HG03066 (cell line): ENCODE measurements at regions not wholly inside any gene's neighbourhood (a gene's known extent, or its start where the extent isn't known, plus 50 kb on each side); places are given as distances from the start of the nearest gene placed in this dataset.

Experiments
- ATAC-seq: cut with Tn5 transposase; IDR thresholded peaks from one replicate; pipeline ENCODE4 v1.9.1; 2021; ENCODE audit warnings: low read depth; ENCODE audit not compliant: unreplicated experiment

DNA sequence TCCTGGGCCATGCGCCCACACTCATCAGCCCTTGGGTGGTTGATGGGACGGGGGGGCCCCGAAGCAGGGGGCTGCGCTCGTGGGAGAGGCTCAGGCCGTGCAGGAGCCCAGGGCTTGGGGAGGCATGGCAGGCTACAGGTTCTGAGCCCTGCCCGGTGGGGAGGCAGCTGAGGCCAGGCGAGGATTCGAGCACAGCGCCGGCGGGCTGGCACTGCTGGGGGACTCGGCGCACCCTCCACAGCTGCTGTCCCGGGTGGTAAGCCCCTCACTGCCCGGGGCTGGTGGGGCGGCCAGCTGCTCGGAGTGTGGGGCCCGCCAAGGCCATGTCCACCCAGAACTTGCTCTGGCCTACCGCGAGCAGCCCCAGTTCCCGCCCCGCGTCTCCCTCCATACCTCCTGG, 295.8 kb upstream of the SEL1L start:
- ATAC-seq = no peak

DNA sequence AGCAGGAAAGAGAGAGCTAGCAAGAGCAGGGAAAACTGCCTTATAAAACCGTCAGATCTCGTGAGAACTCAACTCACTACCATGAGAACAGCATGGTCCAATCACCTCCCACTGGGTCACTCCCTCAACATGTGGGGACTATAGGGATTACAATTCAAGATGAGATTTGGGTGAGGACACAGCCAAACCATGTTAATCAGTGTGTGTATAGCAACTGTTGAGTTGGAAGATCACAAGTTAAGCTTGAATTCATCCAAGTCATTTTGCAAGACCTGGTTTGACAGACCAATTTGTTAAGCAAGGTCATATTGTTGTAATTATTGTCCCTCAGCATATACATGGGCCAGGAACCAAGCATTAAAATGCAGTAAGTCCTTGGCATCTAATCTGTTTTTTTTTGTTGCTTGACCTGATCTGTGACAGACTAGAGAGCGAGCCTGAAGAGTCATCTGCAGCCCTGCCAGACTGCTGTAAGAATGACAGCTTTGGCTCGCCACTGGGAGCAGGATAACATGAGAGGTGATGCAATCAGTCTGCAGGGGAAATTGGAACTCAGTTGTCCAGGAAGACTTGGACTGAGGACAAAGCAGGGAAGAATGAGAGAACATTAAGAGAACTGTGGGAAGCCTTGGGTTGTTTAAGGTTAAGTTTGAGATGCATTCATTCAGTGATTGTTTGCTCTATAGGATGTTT, 297.6 kb upstream of the SEL1L start:
- no peak for ATAC-seq

DNA sequence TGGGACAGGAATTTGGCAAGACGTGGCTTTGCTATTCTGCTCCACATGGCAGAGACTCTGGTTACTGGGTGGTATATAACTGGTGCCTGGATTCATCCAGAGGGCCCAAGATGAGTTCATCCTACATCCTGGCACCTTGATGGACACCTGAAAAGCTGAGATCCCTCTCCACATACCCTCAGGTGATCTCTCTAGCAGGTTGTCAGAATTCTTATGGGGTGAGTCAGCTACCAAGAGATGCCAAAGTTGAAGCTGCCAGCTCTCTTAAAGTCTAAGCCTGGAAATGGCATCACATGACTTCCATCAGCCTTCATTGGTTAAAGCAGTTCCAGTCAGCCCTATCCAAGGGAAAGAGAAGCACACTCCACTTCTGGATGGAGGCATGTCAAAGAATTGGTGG, 300.7 kb upstream of the SEL1L start:
- ATAC-seq = no peak

DNA sequence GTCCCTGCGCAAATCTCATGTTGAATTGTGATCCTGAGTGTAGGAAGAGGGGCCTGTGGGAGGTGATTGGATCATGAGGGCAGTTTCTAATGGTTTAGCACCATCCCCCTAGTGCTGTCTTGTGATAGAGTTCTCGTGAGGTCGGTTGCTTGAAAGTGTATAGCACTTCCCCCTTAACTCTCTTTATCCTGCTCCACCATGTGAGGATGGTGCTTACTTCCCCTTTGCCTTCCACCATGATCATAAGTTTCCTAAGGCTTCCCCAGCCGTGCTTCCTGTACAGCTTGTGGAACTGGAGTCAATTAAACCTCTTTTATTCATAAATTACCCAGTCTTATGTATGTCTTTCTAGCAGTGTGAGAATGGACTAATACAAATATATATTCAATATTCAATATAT, 303.7 kb upstream of the SEL1L start:
- no peak for ATAC-seq

DNA sequence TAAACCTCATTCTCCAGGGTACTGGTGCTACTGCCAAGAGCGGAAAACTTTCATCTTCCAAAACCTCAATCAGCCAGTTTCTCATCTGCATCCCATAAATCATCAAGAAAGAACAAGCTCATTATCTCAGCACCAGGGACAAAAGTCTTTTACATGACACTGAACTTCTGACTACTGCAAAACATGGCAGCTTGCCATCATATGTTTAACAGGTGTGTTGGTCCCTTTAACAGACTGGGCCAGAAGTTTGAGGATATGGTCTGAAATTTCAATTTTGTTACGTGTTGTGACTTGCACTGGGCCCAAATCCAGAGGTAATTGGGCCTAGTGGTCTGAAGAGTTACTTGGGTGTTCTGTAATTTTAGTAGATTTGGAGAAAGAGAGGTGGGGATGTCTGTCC, 305.4 kb upstream of the SEL1L start:
- no peak for ATAC-seq

DNA sequence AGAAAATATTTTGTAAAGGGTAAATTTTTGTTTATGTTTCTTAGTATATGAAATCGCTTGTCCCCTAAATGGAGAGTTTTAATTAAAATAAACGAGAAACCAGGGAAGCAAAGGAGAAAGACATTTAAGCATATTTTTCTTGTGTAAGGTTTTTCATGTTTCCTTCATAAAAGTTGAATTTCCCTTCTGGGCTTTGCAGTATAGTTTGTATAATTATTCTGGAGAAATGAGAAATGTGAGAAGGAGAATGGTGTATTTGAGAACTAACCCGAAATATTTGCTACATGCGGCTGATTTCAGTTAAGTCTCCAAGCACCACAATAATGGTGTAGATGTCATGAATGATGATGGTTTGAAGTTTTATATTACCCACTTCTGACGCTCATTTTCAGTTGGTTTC, 307.7 kb upstream of the SEL1L start:
- ATAC-seq = no peak

DNA sequence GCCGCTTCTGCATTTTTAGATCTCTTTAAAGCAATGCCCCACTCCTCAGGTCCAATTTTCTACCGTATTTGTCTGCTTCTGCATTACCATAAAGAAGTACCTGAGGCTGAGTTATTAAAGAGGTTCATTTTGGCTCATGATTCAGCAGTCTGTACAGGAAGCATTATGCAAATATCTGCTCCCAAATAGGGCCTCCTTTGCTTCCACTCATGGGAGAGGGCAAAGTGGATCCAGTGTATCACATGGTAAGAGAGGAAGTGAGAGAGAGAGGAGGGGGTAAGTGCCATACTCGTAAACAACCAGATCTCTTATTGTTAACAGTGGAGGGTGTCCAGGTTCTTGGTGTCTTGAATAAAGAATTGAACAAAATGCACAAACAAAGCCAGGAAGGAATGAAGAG, 316.1 kb upstream of the SEL1L start:
- no peak for ATAC-seq

DNA sequence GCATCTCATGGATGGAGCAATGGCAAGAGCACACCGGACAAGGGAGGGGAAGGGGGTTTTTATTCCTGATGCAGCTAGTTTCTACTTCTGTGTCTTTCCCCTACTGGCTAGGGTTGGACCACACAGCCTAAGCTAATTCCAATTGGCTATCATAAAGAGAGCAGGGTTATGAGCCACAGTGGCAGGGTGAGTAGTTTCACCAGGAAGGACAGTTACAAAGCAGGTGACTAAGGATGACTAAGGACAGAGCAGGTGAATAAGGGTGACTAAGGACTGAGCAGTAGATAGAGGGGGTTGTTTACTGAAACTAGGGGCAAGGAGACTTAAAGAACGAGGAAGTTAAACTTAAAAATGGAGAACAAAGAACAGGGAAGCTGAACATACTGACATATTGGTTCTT, 321.4 kb upstream of the SEL1L start:
- ATAC-seq = no peak

DNA sequence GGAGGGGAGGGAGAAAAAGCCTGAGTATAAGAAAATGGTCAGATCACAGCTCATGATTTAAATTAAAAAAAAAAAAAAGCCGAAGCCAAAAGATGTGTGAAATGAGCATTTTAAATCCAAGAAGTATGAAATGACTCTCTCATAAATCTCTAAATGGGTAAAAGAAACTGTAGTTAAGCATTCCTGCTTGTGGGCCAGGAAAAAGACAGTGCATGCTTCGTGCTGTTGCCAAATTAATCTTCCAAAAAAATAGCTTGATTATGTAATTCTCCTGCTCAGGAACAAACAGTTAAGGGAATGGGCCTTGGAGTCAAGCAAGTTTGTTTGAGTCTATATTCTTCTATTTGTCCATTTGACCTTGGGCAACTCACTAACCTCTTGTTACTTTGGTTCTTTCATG, 325.4 kb upstream of the SEL1L start:
- ATAC-seq = no peak

DNA sequence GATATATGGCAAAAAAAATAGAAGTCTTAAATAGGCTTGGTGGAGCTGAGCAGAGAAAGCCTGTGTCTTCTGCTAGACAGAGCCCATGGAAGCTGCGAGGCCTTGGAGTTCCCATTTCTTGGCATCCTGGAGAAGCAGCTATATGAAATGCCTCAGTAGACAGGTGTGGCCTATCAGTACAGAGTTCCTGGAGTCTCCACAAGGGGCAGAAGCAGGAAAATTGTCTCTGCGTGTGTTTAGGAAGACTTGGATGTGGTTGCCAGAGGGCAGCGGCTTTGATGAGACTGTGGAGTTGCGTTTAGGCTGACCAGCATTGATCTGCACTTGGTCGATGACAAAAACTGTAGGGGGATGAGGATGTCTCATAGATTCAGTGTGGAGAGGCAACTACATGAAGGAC, 334.5 kb upstream of the SEL1L start:
- ATAC-seq = no peak

DNA sequence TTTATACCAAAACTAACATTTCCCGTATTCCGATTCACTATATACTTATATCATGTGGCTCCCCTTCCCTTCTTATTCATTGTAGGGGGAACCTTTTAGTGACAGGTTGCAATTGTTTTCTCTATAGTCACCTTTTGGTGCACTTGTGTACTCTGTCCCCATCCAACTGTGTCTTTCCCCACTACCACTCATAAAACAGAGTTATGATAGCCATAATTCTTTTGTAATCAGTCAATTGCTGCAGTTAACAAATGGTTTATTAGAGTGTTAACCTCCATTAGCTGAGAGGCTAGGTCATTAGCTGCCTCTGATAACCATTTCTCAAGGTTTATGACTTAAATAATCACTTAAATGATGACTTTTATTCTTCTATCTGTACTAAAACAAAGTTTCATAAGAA, 338.1 kb upstream of the SEL1L start:
- ATAC-seq = no peak

DNA sequence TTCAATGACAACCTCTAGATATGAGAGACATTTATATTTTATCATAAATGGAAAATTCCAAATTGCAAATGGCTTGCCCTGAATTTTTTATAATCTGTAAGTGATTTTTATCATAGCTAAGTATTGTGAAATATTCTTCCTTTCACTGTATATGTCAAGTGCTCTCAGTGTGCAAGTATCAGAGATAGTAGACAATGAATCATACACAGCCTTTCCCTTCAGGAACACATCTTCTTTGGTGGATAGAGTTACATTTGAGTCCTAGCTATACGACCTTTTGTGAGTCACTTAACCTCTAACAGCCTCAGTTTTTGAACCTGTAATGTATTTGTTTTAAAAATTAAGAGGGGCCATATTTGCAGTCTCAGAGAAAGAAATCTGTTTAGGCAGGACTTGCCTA, 350.7 kb upstream of the SEL1L start:
- no peak for ATAC-seq

DNA sequence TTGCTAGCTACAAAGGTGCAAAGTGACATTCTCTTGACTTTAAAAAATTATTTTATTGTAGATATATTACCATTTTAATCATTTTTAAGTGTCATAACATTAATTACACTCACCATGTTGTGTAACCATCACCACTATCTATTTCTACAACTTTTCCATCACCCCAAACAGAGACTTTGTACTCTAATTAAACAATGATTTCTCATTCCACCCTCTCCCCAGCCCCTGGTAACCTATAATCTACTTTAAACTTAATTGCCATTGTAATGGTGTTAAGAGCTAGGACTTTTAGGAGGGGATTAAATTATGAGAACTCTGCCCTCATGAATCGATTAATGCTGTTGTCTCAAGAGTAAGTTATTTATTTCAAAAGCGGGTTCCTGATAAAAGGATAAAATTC, 352.9 kb upstream of the SEL1L start:
- no peak for ATAC-seq

DNA sequence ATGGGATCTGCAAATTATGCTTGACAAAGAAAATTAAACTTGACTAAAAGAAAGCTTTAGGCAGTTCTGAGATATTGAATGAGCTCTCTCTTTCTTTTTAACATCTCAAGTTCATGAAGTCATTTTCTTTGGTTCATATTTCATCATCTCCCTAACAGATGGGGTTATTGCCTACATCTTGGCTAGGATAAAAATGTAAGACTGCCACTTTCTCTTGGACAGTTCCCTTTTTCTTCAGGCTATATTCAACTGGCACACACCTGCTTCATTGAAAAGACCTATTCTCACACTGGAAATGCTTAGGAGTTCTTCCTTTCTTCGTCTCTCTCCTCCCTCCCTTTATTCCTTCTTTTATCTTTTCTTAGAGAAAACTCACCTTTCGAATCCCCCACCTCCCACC, 355.9 kb upstream of the SEL1L start:
- no peak for ATAC-seq

DNA sequence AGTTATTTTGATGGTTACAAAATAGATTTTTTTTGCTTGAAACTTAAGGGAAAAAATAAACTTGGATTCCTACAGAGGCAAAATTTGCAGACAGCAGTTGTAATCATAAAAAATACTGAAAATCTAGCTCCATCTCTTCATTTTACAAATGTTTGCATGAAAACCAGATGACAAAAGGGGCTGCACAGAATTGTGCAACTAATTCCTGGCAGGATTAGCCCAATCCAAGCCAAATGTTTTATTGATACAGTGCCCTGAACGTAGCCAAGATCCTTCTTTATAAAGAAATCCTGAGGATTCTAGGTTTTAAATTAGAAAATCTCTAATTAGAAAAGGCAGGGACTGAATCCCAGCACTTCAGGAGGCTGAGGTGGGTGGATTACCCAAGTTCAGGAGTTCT, 356.4 kb upstream of the SEL1L start:
- ATAC-seq = no peak

DNA sequence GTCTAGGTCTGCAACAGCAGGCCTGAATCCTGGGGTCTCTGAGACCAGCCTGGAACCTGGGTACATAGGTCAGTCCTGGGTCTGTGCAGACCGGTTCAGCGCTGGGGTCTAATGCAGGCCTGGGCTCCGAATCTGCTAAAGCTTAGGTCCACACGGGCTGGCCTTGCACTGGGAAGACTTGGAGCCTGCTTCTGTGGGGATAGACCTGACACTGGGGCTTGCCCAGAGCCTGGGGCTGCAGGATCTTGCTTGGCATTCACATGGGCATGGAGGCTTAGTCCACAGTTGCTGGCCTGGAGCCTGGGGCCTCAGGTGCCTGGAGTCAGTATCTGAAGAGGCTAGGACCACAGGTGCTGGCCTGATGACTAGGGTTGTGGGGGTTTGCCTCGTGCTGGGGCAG, 369.8 kb upstream of the SEL1L start:
- ATAC-seq = no peak

DNA sequence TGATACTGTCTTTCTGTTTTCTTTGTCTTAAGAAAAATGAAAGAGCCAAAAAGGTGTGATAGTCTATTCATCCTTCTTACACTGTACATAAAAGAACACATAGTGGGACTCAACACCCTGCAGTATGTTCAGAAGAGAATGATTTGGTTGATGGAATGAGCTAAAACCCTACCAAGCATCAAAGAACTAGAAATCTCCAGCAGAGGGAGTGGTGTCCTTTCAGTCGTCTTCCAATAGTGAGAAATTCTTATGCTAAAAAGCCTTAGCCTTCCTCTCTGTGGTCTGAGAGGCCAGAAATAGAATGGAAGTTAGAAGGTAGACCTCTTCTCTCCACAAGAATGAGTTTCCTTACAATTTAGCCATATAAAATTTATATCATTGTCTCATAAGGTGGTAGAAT, 393.4 kb upstream of the SEL1L start:
- ATAC-seq = no peak

DNA sequence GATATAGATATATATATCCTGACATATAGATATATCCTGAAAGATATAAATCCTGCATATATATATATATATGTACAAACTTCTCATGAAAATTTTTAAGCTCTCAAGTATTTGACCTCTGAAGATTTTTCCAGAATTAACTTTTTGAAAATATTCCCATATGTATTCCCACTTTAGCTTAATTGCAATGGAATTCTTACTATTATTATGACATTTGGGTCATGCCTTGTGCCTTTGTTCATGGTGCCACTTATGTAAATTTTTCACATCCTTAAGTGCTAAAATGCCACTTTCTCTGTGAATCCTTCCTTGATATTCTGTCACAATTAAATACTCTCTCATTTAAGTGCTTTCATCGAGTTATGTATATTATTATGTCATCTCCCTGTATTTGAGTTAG, 398.2 kb upstream of the SEL1L start:
- ATAC-seq = no peak

DNA sequence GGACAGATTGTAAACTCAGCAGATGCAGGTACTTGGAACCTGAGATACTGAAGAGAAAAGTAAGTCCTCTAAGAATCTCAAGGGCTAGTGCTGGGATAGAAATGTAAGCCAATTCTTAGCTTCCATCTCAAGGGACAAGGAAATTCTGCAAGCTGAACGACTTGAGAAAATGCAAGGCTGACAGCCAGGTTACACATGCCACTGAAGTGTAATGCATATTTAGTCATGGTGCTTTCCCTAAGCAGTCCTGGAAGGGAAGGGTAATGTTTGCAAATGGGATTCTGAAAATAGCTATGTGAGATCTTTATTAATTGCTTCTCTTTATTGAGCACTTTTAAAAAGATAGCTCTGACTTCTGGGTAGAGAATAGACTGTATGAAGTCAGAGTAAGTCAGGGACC, 402.7 kb upstream of the SEL1L start:
- no peak for ATAC-seq

DNA sequence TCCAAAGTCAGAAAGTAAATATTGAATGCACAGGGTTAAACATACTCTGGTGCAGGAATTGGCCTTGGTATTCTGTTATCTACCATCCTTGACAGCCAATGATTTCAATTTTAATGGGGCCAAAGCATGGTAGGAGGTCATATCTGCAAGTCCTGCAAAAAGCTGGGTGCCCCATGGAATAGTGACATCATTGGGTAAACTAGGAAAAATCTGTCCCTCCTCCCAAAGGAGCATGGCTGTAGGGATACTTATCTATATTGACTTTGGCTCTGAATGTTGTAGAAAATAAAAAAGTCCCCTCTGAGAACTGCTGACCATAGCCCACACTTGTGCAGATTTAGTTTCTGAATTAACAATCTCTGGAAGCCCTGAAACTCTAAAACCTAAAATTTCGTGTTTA, 403.2 kb upstream of the SEL1L start:
- no peak for ATAC-seq

DNA sequence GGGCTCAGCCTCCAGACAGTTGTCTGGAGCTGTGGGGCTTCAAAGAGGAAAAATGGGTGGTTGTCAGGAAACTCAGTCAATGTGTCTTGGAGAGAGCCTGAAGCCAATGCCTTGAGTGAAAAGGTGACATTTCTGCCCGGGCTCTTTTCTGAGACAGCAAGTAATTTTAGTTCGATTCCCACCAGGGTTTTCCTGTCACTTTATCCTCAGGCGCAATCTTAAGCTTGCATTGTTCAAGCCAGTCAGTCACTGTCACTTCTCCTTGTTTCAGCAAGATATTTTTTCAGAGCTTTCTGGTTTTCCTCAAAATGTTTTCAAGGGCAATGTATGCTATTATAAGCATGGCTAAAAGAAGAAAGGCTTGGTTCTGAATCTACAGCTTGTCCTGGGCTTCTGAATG, 404.7 kb upstream of the SEL1L start:
- no peak for ATAC-seq

DNA sequence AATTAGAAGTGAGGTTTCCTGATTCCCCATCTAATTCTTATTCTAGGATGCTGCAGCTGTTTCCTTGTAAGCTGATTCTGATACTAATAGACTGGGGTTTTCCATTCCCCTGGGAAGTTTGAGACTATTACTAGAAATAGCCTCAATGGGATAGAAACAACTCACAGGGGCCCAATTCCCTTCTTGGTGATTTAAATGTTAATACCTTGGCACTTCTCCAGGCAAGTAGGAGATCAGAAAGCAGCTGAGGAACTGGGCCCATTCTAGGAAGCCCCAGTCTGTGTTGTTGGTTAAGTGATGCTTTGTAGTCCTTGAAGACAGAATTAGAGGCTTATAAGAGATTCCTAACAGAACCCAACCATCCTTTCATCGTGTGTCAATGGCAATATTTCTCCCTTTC, 407.0 kb upstream of the SEL1L start:
- no peak for ATAC-seq

DNA sequence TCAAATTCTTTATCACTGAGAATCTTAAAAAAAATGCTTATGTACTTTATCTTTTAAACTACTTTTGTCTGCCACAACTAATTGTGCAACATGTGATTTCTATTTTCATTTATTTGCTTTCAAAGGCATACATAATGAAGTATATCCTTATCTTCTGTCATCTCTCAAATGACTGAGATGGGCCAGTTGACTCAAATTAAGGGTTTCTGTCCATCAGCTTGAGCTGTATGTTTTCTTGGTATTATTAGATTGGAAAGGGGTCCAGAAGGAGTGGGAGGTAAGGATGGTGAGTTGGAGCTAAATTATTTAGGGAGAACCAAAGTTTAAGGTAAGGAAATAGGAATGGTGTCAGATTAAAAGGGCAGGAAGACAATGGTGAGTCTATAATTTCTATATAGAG, 408.4 kb upstream of the SEL1L start:
- ATAC-seq = no peak
